Neutrophil (primary cell): ENCODE measurements at regions not wholly inside any gene's neighbourhood (a gene's known extent, or its start where the extent isn't known, plus 50 kb on each side); places are given as distances from the start of the nearest gene placed in this dataset.

Source experiments
- H3K27ac ChIP-seq: fragments of 200-600 bp; sonication (generic); 2 replicates; pipeline ENCODE4 v1.5.1; 2016; ENCODE audit warnings: mild to moderate bottlenecking, moderate library complexity
- H3K27me3 ChIP-seq: fragments of 200-600 bp; sonication (generic); 2 replicates; pipeline ENCODE4 v1.6.0; 2016; ENCODE audit warnings: mild to moderate bottlenecking
- H3K36me3 ChIP-seq: fragments of 200-600 bp; sonication (generic); 2 replicates; pipeline ENCODE4 v1.5.1; 2017
- H3K4me1 ChIP-seq, 2 experiments: fragments of 200-600 bp in 1 of 2; sonication (generic) in 1 of 2; 1 replicate in 1 of 2; 2 replicates in 1 of 2; pipeline versions ENCODE4 v1.5.1 to v1.6.1; 2013 to 2016; ENCODE audit warnings: low read depth in 1 of 2, low read length in 1 of 2, mild to moderate bottlenecking in 1 of 2, moderate library complexity in 1 of 2; ENCODE audit not compliant: control insufficient read depth in 1 of 2, insufficient read depth in 1 of 2
- H3K4me3 ChIP-seq, 2 experiments: fragments of 200-600 bp in 1 of 2; sonication (generic) in 1 of 2; 1 replicate in 1 of 2; 2 replicates in 1 of 2; pipeline ENCODE4 v1.5.1; 2013 to 2016; ENCODE audit warnings: low read depth in 1 of 2, low read length in 1 of 2, mild to moderate bottlenecking in 1 of 2, moderate library complexity in 1 of 2
- H3K9me3 ChIP-seq: fragments of 200-600 bp; sonication (generic); 2 replicates; pipeline ENCODE4 v1.5.1; 2016
- TF ChIP-seq, protein P1 (sequence below): fragments of 200-600 bp; sonication (generic); IDR thresholded peaks from 2 replicates; pipeline ENCODE4 v1.5.1; 2016; ENCODE audit warnings: antibody characterized with exemption

DNA sequence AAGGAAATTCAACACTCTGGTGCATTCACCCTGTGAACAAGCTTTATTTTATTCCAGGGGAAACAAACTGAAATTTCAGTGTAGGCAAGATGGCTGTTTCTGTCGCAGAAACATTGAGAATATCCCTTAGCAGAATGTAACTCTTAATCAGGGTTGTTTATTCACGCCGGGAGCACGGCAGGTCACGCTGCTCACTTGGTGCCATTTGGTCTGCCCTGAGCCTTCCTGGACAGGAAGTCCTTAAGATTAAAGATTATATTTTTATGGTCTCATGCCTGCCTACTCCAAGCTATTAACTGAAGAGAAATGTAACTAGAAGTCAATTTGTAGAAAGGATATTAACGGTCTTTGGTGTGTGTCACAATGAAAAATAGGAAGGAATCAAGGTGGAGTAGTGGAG, 185.3 kb upstream of the ARGLU1 start:
- peaks cover 15% of the 10 kb centered on the region for H3K27me3 ChIP-seq
- H3K4me3 ChIP-seq = no peak overlapping the region
- no peaks in the 10 kb centered on the region for H3K9me3 ChIP-seq
- no peaks in the 10 kb centered on the region for H3K36me3 ChIP-seq
- TF ChIP-seq, protein P1, sequence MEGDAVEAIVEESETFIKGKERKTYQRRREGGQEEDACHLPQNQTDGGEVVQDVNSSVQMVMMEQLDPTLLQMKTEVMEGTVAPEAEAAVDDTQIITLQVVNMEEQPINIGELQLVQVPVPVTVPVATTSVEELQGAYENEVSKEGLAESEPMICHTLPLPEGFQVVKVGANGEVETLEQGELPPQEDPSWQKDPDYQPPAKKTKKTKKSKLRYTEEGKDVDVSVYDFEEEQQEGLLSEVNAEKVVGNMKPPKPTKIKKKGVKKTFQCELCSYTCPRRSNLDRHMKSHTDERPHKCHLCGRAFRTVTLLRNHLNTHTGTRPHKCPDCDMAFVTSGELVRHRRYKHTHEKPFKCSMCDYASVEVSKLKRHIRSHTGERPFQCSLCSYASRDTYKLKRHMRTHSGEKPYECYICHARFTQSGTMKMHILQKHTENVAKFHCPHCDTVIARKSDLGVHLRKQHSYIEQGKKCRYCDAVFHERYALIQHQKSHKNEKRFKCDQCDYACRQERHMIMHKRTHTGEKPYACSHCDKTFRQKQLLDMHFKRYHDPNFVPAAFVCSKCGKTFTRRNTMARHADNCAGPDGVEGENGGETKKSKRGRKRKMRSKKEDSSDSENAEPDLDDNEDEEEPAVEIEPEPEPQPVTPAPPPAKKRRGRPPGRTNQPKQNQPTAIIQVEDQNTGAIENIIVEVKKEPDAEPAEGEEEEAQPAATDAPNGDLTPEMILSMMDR = no peak
- no peaks in the 10 kb centered on the region for H3K4me1 ChIP-seq
- no peak overlapping the region for H3K27ac ChIP-seq

GRCh38 chr13:106752584-106753170, 184.7 kb upstream of the ARGLU1 start:
- no peak overlapping the region for H3K27ac ChIP-seq
- no peaks in the 10 kb centered on the region for H3K4me1 ChIP-seq
- TF ChIP-seq, protein P1 = no peak
- peaks cover 15% of the 10 kb centered on the region for H3K27me3 ChIP-seq
- H3K9me3 ChIP-seq = no peaks in the 10 kb centered on the region
- H3K4me3 ChIP-seq = no peak overlapping the region
- no peaks in the 10 kb centered on the region for H3K36me3 ChIP-seq

DNA sequence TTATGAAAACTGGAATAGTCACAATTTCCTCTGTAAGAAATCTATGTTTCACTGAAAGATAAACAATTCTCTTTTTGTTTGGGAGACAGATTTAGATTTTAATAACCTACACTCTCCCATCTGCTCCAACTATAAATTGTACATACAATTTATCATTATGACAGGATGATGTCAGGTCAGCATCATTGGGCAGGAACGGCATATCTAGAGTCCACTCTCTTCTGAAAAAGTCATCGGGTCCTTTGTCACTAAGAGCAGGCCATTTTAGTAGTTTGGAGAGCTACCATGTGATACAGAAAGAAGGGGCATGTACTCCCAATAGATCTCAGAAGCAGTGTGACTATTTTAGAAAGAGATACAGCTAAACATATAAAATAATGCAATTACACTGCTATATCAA, 180.8 kb upstream of the ARGLU1 start:
- Histone ChIP-seq H3K9me3 (no peaks in the 10 kb centered on the region), H3K4me3 (no peak overlapping the region), H3K27ac (no peak overlapping the region), H3K4me1 (no peaks in the 10 kb centered on the region), H3K36me3 (no peaks in the 10 kb centered on the region), H3K27me3 (peaks cover 15% of the 10 kb centered on the region)
- TF ChIP-seq, protein P1 = no peak

DNA sequence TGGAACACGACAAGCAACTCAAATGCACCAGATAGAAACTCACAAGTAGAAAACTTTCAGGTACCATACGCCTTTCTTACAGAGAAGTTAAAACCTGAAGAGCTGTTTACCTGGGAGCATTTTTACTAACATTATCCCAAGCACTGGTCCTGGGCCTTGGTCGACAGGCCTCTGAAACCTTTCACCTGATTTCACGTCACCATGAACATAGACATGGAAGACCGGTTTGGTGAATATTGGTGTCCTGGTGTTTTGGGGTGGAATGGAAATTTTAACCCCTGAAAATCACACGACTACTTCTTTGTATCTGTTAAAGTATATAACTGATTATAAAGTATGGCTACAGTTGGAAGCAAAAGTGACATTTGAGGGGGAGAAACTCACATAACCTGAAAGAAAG, 176.6 kb upstream of the ARGLU1 start:
- TF ChIP-seq, protein P1 = no peak

GRCh38 chr13:106738186-106738678, 170.3 kb upstream of the ARGLU1 start:
- no peaks in the 10 kb centered on the region for H3K36me3 ChIP-seq
- TF ChIP-seq, protein P1 = no peak
- no peak overlapping the region for H3K27ac ChIP-seq
- H3K4me1 ChIP-seq = no peaks in the 10 kb centered on the region
- no peaks in the 10 kb centered on the region for H3K9me3 ChIP-seq
- H3K4me3 ChIP-seq = no peak overlapping the region
- H3K27me3 ChIP-seq = no peaks in the 10 kb centered on the region

More for the DNA sequence above, 176.6 kb upstream of the ARGLU1 start:
- Histone ChIP-seq H3K27ac (no peak overlapping the region), H3K9me3 (no peaks in the 10 kb centered on the region), H3K4me1 (no peaks in the 10 kb centered on the region), H3K27me3 (no peaks in the 10 kb centered on the region), H3K4me3 (no peak overlapping the region), H3K36me3 (no peaks in the 10 kb centered on the region)
